ENCODE measurements at regions not wholly inside any gene's neighbourhood (a gene's known extent, or its start where the extent isn't known, plus 50 kb on each side); places are given as distances from the start of the nearest gene placed in this dataset.

- H3K4me2 ChIP-seq (ENCODE audit: insufficient read depth, low read length) = no peak overlapping the region
- H3K27me3 ChIP-seq (ENCODE audit: control insufficient read depth in 2 of 2, insufficient read depth in 2 of 2, low read length in 2 of 2) = no peaks in the 10 kb centered on the region
- no peak overlapping the region for H2AFZ ChIP-seq (ENCODE audit: low read depth, low read length)
- no peak for TF ChIP-seq POLR2AphosphoS5 (IDR thresholded peaks at IDR 0.05; ENCODE audit: insufficient read depth, low read depth, low read length)
- TF ChIP-seq EZH2 (IDR thresholded peaks at IDR 0.05; ENCODE audit: borderline replicate concordance, low read depth, low read length, severe bottlenecking) = no peak
- TF ChIP-seq MAX (IDR thresholded peaks at IDR 0.05; ENCODE audit: insufficient read depth, insufficient read length) = no peak
- no peak for TF ChIP-seq CTCF (IDR thresholded peaks at IDR 0.05; ENCODE audit: extremely low read depth in 1 of 2, insufficient read depth in 1 of 2, low read depth in 1 of 2, low read length in 2 of 2)
- TF ChIP-seq MYC (IDR thresholded peaks at IDR 0.05; ENCODE audit: low read depth, low read length) = no peak
- no peaks in the 10 kb centered on the region for H3K9me3 ChIP-seq (replicated peaks; ENCODE audit: control insufficient read depth, insufficient read depth, low read length)
- CTCF ChIA-PET = no interaction called here
- dilution Hi-C loops (cut with MboI; ENCODE audit: extremely low pct_ligation_motif_present, low sequenced_read_pairs) (no loop called here), intact Hi-C loops (cut with micrococcal nuclease) (no loop called here)
- no peaks in the 10 kb centered on the region for H3K36me3 ChIP-seq (ENCODE audit: control insufficient read depth in 2 of 2, extremely low read depth in 1 of 2, insufficient read depth in 2 of 2, low read length in 2 of 2)
- no TSS peak for BruUV-seq (replicated peaks)
- H3K79me2 ChIP-seq (ENCODE audit: control insufficient read depth, insufficient read depth, low read length) = no peaks in the 10 kb centered on the region
- POLR2A ChIA-PET = no interaction called here
- FAIRE-seq (no peak), DNase-seq (ENCODE audit: low read depth, low spot score) (no peak)
- no peaks in the 10 kb centered on the region for H3K9me1 ChIP-seq (replicated peaks; ENCODE audit: control insufficient read depth, extremely low read depth, insufficient read depth, low read length)
- H4K20me1 ChIP-seq (replicated peaks; ENCODE audit: control insufficient read depth, extremely low read depth, insufficient read depth, low read length) = no peaks in the 10 kb centered on the region
- H3K4me3 ChIP-seq (replicated peaks in 1 of 3; ENCODE audit: insufficient read depth in 1 of 3, low read depth in 1 of 3, low read length in 3 of 3) = no peak overlapping the region
- H3K4me1 ChIP-seq (ENCODE audit: control insufficient read depth, extremely low read depth, insufficient read depth, low read length) = no peaks in the 10 kb centered on the region
- H3K27ac ChIP-seq (ENCODE audit: insufficient read depth, low read depth, low read length) = no peak overlapping the region
- no peak overlapping the region for H3K9ac ChIP-seq (replicated peaks; ENCODE audit: extremely low read depth, insufficient read depth, low read length)
Observed at GRCh38 chr9:108655818-108656217, 200.0 kb downstream of the ACTL7B start.

GRCh38 chr9:108654566-108654965 is 201.2 kb downstream of the ACTL7B start:
- H3K27ac ChIP-seq (ENCODE audit: insufficient read depth, low read depth, low read length) = no peak overlapping the region
- dilution Hi-C loops (cut with MboI; ENCODE audit: extremely low pct_ligation_motif_present, low sequenced_read_pairs) = no loop called here
- intact Hi-C loops (cut with micrococcal nuclease) = no loop called here
- no peaks in the 10 kb centered on the region for H4K20me1 ChIP-seq (replicated peaks; ENCODE audit: control insufficient read depth, extremely low read depth, insufficient read depth, low read length)
- no peaks in the 10 kb centered on the region for H3K4me1 ChIP-seq (ENCODE audit: control insufficient read depth, extremely low read depth, insufficient read depth, low read length)
- no peak for DNase-seq (ENCODE audit: low read depth, low spot score)
- H3K79me2 ChIP-seq (ENCODE audit: control insufficient read depth, insufficient read depth, low read length) = no peaks in the 10 kb centered on the region
- ChIA-PET POLR2A (no interaction called here), CTCF (no interaction called here)
- FAIRE-seq = no peak
- no peaks in the 10 kb centered on the region for H3K36me3 ChIP-seq (ENCODE audit: control insufficient read depth in 2 of 2, extremely low read depth in 1 of 2, insufficient read depth in 2 of 2, low read length in 2 of 2)
- H3K9ac ChIP-seq (replicated peaks; ENCODE audit: extremely low read depth, insufficient read depth, low read length) = no peak overlapping the region
- no peak overlapping the region for H3K4me3 ChIP-seq (replicated peaks in 1 of 3; ENCODE audit: insufficient read depth in 1 of 3, low read depth in 1 of 3, low read length in 3 of 3)
- no peak overlapping the region for H3K4me2 ChIP-seq (ENCODE audit: insufficient read depth, low read length)
- TF ChIP-seq POLR2AphosphoS5 (IDR thresholded peaks at IDR 0.05; ENCODE audit: insufficient read depth, low read depth, low read length) (no peak), EZH2 (IDR thresholded peaks at IDR 0.05; ENCODE audit: borderline replicate concordance, low read depth, low read length, severe bottlenecking) (no peak), FOS (IDR thresholded peaks at IDR 0.05; ENCODE audit: borderline replicate concordance, insufficient read depth, low read length) (no peak), MYC (IDR thresholded peaks at IDR 0.05; ENCODE audit: low read depth, low read length) (no peak), POLR2A (IDR thresholded peaks at IDR 0.05; ENCODE audit: low read depth, low read length) (no peak), GATA2 (IDR thresholded peaks at IDR 0.05; ENCODE audit: insufficient read depth, insufficient read length, low read depth, low read length) (no peak), CTCF (IDR thresholded peaks at IDR 0.05; ENCODE audit: extremely low read depth in 1 of 2, insufficient read depth in 1 of 2, low read depth in 1 of 2, low read length in 2 of 2) (no peak), JUN (IDR thresholded peaks at IDR 0.05; ENCODE audit: borderline replicate concordance, insufficient read depth, insufficient read length, low read depth) (no peak), MAX (IDR thresholded peaks at IDR 0.05; ENCODE audit: insufficient read depth, insufficient read length) (no peak)
- no TSS peak for BruUV-seq (replicated peaks)
- no peaks in the 10 kb centered on the region for H3K9me1 ChIP-seq (replicated peaks; ENCODE audit: control insufficient read depth, extremely low read depth, insufficient read depth, low read length)
- no peak overlapping the region for H2AFZ ChIP-seq (ENCODE audit: low read depth, low read length)
- no peaks in the 10 kb centered on the region for H3K27me3 ChIP-seq (ENCODE audit: control insufficient read depth in 2 of 2, insufficient read depth in 2 of 2, low read length in 2 of 2)
- no peaks in the 10 kb centered on the region for H3K9me3 ChIP-seq (replicated peaks; ENCODE audit: control insufficient read depth, insufficient read depth, low read length)

Measured in endothelial cell of umbilical vein (primary cell).